ENCODE measurements at regions not wholly inside any gene's neighbourhood (a gene's known extent, or its start where the extent isn't known, plus 50 kb on each side); places are given as distances from the start of the nearest gene placed in this dataset.

DNA sequence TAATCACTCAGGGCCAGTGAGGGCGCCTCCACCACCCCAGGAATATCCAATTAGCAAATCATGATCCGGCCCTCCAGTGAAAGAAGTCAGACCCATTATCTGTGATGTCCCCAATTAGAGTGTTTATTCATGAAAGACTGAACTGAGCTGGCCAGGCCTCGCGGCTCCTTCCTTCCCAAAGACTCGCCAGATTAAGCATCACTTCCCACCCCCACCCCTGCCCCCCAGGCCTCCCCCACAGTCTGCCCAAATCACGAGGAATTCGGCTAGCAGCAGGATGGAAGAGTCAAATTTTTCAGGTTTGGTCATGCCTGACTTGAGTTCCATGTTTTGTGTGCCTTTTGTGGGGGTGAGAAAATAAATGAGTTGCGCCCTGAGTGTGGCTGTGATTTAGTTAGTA, 298.4 kb upstream of the SALL1 start:
- TF ChIP-seq, protein P1, sequence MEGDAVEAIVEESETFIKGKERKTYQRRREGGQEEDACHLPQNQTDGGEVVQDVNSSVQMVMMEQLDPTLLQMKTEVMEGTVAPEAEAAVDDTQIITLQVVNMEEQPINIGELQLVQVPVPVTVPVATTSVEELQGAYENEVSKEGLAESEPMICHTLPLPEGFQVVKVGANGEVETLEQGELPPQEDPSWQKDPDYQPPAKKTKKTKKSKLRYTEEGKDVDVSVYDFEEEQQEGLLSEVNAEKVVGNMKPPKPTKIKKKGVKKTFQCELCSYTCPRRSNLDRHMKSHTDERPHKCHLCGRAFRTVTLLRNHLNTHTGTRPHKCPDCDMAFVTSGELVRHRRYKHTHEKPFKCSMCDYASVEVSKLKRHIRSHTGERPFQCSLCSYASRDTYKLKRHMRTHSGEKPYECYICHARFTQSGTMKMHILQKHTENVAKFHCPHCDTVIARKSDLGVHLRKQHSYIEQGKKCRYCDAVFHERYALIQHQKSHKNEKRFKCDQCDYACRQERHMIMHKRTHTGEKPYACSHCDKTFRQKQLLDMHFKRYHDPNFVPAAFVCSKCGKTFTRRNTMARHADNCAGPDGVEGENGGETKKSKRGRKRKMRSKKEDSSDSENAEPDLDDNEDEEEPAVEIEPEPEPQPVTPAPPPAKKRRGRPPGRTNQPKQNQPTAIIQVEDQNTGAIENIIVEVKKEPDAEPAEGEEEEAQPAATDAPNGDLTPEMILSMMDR (IDR thresholded peaks at IDR 0.05 in 2 of 3, conservative IDR thresholded peaks at IDR 0.05 in 1 of 3; ENCODE audit: borderline replicate concordance in 1 of 3, insufficient read depth in 1 of 3, low read depth in 2 of 3, low read length in 2 of 3): no peak
- TF ChIP-seq CBX3 (IDR thresholded peaks at IDR 0.05; ENCODE audit: low read depth) (no peak), EZH2 (IDR thresholded peaks at IDR 0.05) (no peak), JUND (IDR thresholded peaks at IDR 0.05) (no peak), CEBPB (IDR thresholded peaks at IDR 0.05; ENCODE audit: low read depth) (no peak), POLR2A (IDR thresholded peaks at IDR 0.05; ENCODE audit: borderline replicate concordance, extremely low read depth, insufficient read depth, insufficient read length) (no peak), EGR1 (IDR thresholded peaks at IDR 0.05; ENCODE audit: low read depth) (no peak), SRF (IDR thresholded peaks at IDR 0.05; ENCODE audit: low read depth) (no peak), POLR2AphosphoS5 (IDR thresholded peaks at IDR 0.05; ENCODE audit: low read depth, low read length) (no peak), ZNF274 (IDR thresholded peaks at IDR 0.05; ENCODE audit: low read depth, low read length) (no peak), YY1 (IDR thresholded peaks at IDR 0.05; ENCODE audit: extremely low read depth, insufficient replicate concordance, low read depth, low read length) (no peak)
- TF ChIP-seq, protein P2, sequence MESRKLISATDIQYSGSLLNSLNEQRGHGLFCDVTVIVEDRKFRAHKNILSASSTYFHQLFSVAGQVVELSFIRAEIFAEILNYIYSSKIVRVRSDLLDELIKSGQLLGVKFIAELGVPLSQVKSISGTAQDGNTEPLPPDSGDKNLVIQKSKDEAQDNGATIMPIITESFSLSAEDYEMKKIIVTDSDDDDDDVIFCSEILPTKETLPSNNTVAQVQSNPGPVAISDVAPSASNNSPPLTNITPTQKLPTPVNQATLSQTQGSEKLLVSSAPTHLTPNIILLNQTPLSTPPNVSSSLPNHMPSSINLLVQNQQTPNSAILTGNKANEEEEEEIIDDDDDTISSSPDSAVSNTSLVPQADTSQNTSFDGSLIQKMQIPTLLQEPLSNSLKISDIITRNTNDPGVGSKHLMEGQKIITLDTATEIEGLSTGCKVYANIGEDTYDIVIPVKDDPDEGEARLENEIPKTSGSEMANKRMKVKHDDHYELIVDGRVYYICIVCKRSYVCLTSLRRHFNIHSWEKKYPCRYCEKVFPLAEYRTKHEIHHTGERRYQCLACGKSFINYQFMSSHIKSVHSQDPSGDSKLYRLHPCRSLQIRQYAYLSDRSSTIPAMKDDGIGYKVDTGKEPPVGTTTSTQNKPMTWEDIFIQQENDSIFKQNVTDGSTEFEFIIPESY (IDR thresholded peaks at IDR 0.05; ENCODE audit: extremely low read depth, insufficient replicate concordance, low read length): no peak
- TF ChIP-seq, protein P3, sequence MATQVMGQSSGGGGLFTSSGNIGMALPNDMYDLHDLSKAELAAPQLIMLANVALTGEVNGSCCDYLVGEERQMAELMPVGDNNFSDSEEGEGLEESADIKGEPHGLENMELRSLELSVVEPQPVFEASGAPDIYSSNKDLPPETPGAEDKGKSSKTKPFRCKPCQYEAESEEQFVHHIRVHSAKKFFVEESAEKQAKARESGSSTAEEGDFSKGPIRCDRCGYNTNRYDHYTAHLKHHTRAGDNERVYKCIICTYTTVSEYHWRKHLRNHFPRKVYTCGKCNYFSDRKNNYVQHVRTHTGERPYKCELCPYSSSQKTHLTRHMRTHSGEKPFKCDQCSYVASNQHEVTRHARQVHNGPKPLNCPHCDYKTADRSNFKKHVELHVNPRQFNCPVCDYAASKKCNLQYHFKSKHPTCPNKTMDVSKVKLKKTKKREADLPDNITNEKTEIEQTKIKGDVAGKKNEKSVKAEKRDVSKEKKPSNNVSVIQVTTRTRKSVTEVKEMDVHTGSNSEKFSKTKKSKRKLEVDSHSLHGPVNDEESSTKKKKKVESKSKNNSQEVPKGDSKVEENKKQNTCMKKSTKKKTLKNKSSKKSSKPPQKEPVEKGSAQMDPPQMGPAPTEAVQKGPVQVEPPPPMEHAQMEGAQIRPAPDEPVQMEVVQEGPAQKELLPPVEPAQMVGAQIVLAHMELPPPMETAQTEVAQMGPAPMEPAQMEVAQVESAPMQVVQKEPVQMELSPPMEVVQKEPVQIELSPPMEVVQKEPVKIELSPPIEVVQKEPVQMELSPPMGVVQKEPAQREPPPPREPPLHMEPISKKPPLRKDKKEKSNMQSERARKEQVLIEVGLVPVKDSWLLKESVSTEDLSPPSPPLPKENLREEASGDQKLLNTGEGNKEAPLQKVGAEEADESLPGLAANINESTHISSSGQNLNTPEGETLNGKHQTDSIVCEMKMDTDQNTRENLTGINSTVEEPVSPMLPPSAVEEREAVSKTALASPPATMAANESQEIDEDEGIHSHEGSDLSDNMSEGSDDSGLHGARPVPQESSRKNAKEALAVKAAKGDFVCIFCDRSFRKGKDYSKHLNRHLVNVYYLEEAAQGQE (IDR thresholded peaks at IDR 0.05; ENCODE audit: low read depth): no peak
- TF ChIP-seq, protein P4, sequence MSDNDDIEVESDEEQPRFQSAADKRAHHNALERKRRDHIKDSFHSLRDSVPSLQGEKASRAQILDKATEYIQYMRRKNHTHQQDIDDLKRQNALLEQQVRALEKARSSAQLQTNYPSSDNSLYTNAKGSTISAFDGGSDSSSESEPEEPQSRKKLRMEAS (IDR thresholded peaks at IDR 0.05): no peak
